K562 (cell line): ENCODE measurements at regions not wholly inside any gene's neighbourhood (a gene's known extent, or its start where the extent isn't known, plus 50 kb on each side); places are given as distances from the start of the nearest gene placed in this dataset.

Experiments used
- ASH1L ChIP-seq: fragments of 450-650 bp; IDR thresholded peaks from 2 replicates; pipeline ENCODE4 v1.6.1; 2018; ENCODE audit warnings: borderline replicate concordance, mild to moderate bottlenecking, low read depth; ENCODE audit not compliant: partially characterized antibody
- KDM1A ChIP-seq, 2 experiments: fragments of 450-650 bp; IDR thresholded peaks; 2 replicates each; pipeline ENCODE4 v1.6.1; 2016; ENCODE audit warnings: mild to moderate bottlenecking in 2 of 2
- NFE2L1 ChIP-seq: fragments of 450-650 bp; IDR thresholded peaks from 2 replicates; pipeline ENCODE4 v1.6.1; 2016; ENCODE audit warnings: missing genetic modification characterization, low read depth, mild to moderate bottlenecking, missing compliant biosample characterization, moderate library complexity, borderline replicate concordance
- RCOR1 ChIP-seq, 2 experiments: IDR thresholded peaks; 2 replicates each; pipeline ENCODE4 v1.6.1; 2012; ENCODE audit warnings: low read depth in 2 of 2, low read length in 2 of 2, borderline replicate concordance in 1 of 2, improper control_type of control experiment in 1 of 2
- TF ChIP-seq, protein P1 (sequence below): fragments of 250-450 bp; sonication (Bioruptor Pico); IDR thresholded peaks from 2 replicates; pipeline ENCODE4 v1.4.0; 2020
- TF ChIP-seq, protein P2 (sequence below): sonication (generic); formaldehyde crosslinking; IDR thresholded peaks from 2 replicates; pipeline ENCODE4 v1.8.1; 2023; ENCODE audit warnings: mild to moderate bottlenecking, missing genetic modification reagents

- TF ChIP-seq, protein P1, sequence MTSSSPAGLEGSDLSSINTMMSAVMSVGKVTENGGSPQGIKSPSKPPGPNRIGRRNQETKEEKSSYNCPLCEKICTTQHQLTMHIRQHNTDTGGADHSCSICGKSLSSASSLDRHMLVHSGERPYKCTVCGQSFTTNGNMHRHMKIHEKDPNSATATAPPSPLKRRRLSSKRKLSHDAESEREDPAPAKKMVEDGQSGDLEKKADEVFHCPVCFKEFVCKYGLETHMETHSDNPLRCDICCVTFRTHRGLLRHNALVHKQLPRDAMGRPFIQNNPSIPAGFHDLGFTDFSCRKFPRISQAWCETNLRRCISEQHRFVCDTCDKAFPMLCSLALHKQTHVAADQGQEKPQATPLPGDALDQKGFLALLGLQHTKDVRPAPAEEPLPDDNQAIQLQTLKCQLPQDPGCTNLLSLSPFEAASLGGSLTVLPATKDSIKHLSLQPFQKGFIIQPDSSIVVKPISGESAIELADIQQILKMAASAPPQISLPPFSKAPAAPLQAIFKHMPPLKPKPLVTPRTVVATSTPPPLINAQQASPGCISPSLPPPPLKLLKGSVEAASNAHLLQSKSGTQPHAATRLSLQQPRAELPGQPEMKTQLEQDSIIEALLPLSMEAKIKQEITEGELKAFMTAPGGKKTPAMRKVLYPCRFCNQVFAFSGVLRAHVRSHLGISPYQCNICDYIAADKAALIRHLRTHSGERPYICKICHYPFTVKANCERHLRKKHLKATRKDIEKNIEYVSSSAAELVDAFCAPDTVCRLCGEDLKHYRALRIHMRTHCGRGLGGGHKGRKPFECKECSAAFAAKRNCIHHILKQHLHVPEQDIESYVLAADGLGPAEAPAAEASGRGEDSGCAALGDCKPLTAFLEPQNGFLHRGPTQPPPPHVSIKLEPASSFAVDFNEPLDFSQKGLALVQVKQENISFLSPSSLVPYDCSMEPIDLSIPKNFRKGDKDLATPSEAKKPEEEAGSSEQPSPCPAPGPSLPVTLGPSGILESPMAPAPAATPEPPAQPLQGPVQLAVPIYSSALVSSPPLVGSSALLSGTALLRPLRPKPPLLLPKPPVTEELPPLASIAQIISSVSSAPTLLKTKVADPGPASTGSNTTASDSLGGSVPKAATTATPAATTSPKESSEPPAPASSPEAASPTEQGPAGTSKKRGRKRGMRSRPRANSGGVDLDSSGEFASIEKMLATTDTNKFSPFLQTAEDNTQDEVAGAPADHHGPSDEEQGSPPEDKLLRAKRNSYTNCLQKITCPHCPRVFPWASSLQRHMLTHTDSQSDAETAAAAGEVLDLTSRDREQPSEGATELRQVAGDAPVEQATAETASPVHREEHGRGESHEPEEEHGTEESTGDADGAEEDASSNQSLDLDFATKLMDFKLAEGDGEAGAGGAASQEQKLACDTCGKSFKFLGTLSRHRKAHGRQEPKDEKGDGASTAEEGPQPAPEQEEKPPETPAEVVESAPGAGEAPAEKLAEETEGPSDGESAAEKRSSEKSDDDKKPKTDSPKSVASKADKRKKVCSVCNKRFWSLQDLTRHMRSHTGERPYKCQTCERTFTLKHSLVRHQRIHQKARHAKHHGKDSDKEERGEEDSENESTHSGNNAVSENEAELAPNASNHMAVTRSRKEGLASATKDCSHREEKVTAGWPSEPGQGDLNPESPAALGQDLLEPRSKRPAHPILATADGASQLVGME (CRISPR knock-in tag), result no peak
- TF ChIP-seq RCOR1 (IDR thresholded peaks at IDR 0.05; ENCODE audit: borderline replicate concordance in 1 of 2, low read depth in 2 of 2, low read length in 2 of 2) (peak in 1 of 2 experiments; percentile 63; a peak in 2 of 4 replicates), KDM1A (IDR thresholded peaks at IDR 0.05) (peak in 1 of 2 experiments; percentile 46; a peak in 1 of 4 replicates), ASH1L (no peak), NFE2L1 (no peak)
- TF ChIP-seq, protein P2, sequence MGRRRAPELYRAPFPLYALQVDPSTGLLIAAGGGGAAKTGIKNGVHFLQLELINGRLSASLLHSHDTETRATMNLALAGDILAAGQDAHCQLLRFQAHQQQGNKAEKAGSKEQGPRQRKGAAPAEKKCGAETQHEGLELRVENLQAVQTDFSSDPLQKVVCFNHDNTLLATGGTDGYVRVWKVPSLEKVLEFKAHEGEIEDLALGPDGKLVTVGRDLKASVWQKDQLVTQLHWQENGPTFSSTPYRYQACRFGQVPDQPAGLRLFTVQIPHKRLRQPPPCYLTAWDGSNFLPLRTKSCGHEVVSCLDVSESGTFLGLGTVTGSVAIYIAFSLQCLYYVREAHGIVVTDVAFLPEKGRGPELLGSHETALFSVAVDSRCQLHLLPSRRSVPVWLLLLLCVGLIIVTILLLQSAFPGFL (CRISPR knock-in tag), result no peak
Observed at GRCh38 chr11:86126862-86127261, 58.0 kb upstream of the PICALM start (continued).
